Inferior parietal cortex (tissue), 1 donor: ENCODE measurements at regions not wholly inside any gene's neighbourhood (a gene's known extent, or its start where the extent isn't known, plus 50 kb on each side); places are given as distances from the start of the nearest gene placed in this dataset.

Experiments used
- DNase-seq: peaks from one replicate; pipeline ENCODE4 v3.0.0-alpha.2; 2016; ENCODE audit errors: extremely low spot score

DNA sequence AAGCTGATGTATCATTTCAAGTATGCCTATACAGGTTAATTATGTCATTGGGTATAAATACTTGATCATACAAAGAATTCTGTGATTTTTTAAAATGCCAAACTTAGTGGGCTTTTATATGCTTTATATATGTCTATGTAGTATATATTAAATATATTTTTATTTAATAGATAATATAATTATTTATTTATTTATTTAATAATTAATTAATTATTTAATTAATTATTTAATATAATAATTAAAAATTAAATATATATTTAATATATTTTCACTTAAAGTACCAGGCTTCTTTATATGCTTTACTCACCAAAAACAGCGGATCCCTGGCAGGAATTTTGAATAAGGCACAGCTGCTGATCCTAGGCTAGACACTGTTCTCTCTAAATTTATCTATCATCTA lies 687.0 kb downstream of the VGLL3 start:
- DNase-seq: no peak

DNA sequence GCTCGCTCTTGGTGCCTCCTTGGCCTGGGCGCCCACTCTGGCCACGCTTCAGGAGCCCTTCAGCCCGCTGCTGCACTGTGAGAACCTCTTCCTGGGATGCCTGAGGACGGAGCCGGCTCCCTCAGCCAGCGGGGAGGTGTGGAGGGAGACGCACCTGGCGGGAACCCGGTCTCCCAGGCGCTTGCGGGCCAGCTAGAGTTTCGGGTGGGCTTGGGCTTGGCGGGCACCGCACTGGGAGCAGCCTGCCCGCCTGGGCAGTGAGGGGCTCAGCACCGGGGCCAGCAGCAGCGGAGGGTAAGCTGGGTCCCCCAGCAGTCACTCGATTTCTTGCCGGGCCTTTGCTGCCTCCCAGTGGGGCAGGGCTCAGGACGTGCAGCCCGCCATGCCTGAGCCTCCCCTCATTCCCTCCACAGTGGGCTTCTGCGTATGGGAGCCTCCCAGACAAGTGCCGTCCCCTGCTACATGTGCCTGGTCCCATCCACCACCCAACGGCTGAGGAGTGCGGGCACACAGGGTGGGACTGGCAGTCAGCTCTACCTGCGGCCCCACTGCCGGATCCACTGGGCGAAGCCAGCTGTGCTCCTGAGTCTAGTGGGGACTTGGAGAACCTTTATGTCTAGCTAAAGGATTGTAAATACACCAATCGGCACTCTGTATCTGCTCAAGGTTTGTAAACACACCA lies 708.7 kb downstream of the VGLL3 start:
- DNase-seq: no peak

DNA sequence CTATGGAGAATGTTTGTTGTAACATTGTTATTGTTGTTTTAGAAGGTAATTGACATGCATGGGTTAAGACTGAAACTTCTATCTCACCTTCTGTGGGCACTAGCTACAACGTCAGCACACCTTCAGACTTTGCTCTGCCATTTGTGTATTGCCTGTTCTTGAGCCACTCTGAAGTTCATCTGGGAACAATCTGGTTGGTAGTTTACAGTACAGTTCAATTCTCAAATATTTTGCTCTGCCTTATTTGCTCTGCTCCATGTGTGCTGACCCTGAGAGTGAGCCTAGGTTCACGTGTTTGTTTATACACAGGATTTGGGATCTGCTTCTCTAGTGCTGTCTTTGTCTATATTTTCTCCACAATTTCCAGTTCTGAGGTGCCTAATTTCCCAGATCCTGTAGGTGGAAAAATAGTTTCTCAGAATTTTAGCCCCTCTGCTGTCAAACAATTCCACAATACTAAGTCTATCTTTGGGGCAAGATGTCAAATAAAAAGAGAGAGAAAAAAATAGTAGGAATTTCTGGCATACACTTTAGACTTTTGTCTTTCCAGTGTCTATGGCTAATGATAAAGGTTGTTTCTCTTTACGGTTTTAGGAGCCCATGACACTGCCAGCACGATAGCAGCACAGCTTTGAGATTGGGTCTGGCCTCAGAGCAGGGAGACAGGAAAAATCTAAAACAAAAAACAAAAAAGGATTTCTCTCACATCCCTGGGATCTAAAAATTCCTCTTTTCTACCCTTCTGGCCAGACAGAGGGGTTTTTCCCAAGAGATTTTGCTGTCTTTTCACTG lies 721.4 kb downstream of the VGLL3 start:
- DNase-seq: no peak

DNA sequence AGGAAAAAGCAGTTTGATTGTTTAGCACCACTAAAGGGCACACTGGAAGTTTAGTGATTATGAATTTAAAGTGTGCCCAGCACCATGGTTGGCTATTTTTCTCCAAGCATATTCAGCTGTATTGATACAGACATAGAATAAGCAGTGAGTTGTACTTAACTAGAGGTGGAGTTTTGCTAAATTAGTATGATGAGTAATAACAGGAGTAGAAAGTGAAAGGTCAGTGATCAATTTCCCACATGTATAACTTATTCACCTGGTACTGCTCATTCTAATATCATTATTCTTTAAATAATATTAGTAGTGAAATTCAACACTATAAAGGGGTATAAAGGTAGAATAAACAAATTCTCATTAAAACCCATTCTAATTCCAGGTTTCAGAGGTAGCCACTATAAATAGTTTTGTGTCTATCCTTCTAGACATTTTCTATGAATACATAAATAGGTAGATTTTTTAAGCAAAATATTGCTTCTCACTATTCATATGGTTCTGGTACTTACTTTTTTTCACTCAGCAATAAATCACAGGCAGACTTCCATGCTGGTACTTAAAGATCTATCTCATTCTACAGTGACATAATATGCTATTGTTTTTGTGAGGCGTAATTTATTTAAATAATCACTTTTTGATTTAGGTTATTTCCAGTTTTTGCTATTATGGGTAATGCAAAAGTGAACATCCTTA lies 732.9 kb downstream of the VGLL3 start:
- no peak for DNase-seq

DNA sequence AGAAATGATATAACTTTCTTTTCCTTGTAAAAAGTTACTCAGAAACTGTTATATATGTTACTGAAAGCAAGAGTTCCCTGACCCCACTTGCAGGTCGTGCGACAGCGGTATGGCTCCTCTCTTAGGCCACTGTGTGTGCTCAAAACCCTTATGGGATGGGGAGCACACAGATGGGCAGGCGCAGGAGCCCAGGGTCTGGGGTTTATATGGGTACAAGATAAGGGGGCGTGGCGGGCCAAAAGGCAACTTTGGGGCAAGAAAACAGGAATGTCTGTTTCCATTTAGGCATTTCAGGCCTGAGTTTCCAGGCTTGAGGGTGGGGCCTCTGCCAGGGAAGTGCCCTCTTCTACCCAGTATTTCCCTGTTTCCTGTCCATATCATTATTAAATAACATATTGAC lies 736.5 kb downstream of the VGLL3 start:
- DNase-seq: no peak

DNA sequence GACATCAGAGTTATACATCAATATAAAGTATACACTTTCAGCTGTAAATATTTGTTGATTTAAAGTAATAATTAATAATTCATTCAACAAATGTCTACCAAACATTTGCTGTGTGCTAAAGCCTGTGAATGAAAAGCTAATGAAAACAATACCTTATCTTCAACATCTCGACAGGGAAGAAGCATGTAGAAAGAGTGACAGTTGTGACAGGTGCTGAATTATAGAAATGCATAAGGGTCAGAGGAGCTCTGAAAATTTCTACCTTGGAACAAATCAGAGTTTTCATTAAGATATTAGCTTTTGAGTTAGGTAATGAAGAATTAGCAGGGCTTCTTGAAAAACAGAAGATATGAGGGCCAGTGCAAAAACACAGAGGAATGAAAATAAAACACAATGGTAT lies 739.2 kb downstream of the VGLL3 start:
- no peak for DNase-seq

DNA sequence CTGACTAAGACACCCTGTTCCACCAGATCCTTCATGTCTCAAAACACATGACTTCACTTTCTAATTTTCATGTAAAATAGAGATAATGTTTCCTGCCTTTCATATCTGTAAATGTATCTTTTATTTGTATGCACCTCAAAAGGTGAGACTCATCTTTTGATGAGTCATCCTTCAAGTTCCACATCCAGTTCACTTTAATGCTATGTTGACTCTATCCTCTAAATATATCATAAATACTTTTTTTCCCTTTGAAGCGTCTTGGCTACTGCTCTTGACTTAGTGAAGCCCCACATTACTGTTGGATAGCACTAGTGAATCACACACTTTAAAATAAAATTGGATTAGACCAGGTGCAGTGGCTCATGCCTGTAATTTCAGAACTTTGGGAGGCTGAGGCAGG lies 741.1 kb downstream of the VGLL3 start:
- no peak for DNase-seq

DNA sequence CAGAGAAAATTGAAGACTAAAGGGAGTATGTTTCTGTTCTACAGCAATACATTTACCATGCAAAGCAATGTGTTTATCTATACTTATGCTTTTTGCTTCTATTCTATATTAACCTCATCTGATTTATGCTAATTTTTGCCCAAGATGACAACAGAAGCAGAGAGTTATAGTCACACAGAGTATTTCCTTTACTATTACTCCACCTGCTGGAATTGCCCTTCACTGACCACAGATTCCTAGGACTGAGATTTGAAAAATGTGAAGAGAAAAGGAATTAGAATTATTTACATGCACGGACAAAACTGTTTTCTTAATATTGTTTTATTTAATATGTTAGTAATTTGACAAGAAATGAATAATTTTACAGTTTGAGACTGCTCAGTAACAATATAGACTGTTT lies 745.6 kb downstream of the VGLL3 start:
- DNase-seq: peak; percentile 48

DNA sequence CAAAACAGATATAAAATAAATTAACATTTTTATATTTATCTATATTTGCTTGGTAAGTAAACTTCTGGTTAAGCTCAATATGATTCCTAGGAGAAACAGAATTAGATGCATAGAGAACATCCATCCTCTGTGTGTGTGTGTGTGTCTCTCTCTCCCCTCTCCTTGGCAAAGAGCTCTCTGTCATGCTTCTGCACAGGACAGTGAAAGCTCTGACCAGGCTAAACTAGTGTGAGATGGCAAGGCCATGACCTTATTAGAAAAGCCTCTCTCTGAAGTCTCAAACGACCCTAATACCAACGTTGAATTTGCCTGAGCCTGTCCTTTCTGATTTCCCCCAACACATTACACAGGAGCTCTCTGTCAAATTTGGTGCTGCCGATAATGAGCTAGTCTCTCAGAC lies 746.0 kb downstream of the VGLL3 start:
- DNase-seq: no peak

DNA sequence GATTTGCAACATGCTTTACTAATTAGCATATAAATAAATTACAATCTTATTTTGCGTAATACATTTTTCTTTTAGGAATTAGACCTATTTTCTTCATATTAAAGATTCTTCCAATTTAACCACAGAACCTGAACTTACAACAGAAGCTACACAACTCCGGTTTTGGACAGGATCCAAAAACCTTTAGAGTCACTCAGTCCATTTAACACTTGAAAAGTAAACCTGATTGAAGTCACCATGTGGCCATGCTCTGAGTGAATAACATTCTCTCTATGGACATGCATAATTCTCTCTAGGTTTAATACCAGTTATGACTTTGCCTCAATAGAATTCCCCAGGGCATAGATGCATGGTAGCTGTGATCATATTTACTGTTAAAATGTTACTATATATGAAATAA lies 751.0 kb downstream of the VGLL3 start:
- no peak for DNase-seq

DNA sequence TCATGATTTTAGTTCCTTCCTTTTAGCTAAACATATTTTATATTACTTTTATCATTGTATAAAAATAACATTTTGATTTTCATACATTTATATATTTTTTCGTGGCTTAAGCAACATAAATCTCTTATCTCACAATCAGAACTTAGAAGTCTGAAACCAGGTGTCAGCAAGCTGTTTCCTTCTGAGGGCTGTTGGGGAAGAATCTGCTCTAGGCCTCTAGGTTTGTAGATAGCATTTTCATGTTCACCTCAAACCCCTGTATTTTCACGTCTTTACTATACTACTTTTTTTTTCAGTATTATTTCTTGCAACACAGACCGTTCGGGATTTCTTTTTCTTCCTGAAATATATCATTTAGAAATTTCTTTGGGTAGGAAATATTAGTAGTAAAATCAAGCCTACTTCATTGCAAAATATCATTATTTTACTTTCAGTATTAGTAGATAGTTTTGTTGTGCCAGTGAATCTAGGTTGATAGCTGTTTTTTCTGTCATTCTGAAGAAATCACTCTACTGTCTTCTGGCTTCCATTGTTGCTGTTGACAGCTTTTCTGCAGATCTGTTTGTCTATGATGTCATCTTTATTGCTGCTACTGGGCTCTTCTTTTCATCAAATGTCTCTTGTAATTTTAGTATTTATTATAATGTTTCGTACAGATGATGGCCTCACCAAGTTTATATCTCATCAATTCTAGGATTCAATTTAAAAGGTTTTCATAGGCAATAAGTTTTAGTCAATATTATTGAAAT lies 756.3 kb downstream of the VGLL3 start:
- DNase-seq: no peak

DNA sequence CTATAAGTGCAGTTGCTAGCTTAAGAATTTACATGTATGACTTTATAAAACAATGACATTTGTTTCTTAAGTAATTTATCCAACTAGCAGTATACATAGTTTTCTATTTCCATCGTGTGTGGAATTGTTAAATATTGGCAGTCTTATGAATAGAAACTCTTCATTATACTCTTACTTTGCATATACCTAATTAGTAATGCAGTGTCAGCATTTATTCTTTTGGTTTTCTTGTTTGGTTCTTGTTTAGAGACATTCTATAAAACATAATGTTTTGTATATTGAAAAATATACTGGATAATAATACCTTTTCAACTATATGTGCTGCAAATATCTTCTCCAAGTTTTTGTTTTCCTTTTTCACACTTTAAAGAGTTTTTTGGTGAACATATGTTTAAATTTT lies 760.2 kb downstream of the VGLL3 start:
- no peak for DNase-seq

DNA sequence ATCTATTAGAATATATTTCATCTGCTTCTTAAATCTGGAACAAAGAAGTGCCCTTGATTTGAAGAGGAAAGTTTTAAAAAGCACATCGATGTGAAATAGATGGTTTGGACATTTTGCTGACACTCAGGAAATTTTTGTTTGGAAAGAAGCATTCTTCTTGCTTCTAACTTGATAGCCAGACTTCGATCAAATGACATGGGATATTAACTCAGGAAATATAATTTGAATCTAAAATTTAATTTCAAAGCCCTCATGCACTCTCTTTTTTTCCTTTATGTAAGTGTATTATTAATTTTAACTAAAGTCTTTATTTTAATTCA lies 761.2 kb downstream of the VGLL3 start:
- no peak for DNase-seq

DNA sequence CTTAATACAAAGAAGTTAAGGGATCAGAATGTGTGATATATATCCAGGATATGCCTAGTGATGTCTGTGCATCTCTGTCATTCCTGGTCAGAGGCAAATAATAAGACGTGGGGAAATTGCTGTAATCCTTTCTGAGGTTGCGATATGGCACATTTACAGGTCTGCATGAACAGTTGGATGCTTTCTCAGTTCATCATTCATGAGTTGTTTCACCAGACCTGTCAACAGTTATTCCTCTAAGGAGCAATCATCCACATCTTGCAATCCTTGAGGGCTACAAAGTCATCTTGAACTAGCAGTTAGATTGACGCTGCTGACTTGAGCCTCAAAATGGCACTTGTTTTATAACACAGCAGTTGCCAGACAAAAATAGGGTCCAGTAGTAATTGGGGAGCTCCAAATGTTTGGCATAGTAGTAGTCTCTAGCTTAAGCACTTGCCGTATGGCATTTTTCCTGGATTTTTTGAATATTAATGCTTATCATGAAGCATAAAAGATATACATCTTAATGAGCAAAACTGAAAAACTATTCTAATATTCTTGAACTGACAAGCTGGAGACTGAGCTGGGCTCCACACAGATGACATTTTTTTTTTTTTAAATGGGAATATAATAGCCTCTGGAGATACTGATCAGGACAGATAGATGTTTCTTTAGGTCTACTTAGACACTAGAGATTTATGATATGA lies 761.7 kb downstream of the VGLL3 start:
- DNase-seq: no peak

DNA sequence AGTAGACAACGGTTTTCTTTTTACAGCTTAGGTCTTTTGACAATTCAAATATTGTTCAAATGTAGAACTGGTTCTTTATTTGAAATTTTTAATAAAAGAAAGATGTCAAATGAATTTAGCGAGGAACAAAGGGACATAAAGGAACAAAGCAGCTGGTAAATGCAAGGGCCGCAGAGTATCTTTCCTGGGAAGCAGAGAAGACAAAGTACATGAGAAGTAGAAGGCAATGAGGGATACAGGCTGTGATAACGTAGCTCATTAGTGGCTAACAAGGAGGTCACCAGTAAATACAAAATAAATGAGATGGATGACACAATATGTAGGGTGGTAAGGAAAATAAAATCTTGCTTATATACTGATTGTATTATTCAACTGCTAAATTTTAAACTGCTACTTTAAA lies 762.8 kb downstream of the VGLL3 start:
- DNase-seq: no peak

DNA sequence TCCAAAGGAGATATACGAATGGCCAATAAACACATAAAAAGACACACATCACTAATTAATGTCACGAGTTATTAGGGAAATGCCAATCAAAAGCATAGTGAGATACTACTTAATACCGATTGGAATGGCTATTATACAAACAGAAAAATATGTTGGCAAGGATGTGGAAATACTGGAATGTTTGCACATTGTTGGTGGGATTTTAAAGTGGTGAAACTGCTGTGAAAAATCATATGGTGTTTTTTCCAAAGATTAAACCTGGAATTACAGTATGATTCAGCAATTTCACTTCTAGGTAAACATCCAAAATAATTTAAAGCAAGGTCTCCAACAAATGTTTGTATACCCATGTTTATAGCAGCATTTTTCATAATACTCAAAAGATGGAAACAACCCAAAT lies 765.5 kb downstream of the VGLL3 start:
- DNase-seq: no peak

DNA sequence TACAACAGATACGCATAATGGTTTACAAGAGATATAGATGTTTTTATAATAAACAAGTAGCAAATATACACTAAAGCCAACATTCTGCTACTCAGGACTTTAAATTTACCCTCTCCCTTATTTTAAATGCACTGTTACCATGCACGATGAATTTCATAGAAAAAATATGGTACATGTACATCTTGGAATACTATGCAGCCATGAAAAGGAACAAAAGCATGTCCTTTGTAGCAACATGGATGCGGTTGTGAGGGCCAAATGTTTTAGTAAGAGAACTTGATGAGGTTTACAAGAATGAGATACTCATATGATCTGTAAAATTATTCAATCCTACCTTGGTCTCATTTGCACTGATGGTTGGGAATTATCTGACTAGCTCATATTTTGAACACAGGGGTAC lies 769.3 kb downstream of the VGLL3 start:
- DNase-seq: no peak

DNA sequence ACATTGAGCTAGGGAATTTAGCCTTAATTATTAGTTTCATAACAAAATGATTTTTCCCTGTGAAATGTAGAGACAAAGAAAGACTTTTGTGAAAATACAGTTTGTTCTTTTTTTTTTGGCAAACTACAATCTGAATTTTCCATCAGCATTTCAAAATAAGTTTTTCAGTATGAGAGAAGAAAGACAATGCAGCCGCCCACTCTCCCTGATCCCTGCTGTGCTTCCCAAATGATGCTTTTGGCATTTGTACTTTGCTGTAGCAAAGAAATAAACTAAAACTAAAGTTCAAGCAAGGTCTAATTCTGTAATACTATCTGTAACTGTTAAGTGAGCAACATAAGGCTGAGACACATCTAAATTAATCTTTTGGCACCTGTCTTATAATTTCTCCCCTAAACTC lies 782.2 kb downstream of the VGLL3 start:
- no peak for DNase-seq

DNA sequence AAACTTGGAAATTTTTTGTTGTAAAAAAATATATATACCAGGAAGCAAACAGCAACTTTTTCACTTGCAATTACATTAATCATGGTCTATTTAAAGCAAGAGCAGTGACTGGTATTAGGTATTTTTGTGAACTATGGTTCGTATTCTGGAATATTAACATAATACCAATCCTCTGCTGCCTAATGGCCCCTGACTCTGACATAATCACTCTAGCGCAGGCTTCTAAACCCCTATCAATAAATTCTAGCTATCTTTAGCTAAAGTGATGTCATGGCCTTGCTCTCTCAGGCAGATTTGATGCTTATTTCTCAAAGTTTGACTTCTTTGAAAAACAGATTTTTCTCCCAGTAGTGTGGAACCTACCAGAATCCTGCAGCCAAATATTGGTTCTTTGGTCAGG lies 808.3 kb downstream of the VGLL3 start:
- no peak for DNase-seq

DNA sequence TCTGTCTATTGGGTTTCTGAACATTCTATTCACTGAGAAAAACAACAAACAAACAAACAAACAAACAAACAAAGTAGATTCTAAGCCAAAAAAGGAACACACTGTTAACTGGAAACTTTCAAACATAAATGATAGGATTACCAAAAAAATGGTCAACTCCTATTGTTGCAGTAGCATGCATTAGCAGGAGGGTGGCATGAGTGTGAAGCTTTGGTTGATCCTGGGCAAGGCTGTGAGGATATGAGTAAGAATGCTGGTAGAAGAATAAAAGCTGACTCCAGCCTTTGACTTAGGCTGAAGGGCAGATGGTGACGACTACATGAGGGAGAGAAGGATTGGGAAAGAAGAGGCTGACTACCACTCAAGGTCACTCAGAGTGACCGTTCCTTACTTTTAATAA lies 810.3 kb downstream of the VGLL3 start:
- DNase-seq: no peak

DNA sequence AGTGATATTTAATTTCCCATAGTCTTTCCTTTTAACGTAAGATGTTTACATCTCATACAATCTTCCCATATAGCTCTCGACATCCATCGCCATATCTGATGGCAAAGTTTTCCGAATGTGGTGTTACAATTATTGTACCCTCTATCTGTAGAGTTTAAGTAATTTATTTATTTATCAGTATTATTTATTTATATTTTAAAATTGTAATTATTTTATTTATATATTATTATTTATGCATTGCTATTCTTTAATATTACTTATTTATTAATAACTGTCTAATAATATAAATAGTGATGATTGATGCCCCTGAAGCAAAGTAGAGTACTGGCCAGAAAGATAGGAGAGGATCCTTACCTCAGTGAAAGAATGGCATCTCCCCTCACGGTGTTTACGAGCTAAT lies 812.9 kb downstream of the VGLL3 start:
- DNase-seq: no peak

DNA sequence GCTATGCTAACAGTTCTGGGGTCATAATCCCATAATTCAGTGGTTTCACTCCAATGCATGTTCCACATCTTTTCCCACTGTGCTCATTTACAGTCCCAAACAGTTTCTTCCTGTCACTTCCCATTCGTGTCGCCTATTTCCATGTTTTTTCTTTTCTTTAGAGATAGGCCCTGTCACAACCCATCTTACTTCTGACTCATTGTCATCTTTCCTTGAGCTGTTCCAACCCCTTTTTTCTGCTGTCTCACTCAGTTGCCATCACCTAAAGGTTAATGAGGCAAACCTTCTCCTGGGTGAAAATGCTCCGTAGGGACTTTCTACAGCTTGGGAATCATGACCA lies 814.5 kb downstream of the VGLL3 start:
- no peak for DNase-seq
